Kidney epithelial cell (primary cell): ENCODE measurements at regions not wholly inside any gene's neighbourhood (a gene's known extent, or its start where the extent isn't known, plus 50 kb on each side); places are given as distances from the start of the nearest gene placed in this dataset.

Experiments used
- DNase-seq: peaks from one replicate; pipeline ENCODE4 v3.0.0-alpha.2; 2010; ENCODE audit warnings: low read depth
- H3K27me3 ChIP-seq: 2 replicates; pipeline ENCODE4 v1.6.0; 2011; ENCODE audit warnings: low read length; ENCODE audit not compliant: control insufficient read depth, insufficient read depth
- H3K36me3 ChIP-seq: 2 replicates; pipeline ENCODE4 v1.5.1; 2011; ENCODE audit warnings: low read length; ENCODE audit not compliant: control insufficient read depth, insufficient read depth
- H3K4me3 ChIP-seq: 2 replicates; pipeline ENCODE4 v1.5.1; 2011; ENCODE audit warnings: low read depth, mild to moderate bottlenecking, control low read depth, low read length
- TF ChIP-seq, protein P1 (sequence below): IDR thresholded peaks from 2 replicates; pipeline ENCODE4 v1.5.1; 2011; ENCODE audit warnings: mild to moderate bottlenecking, moderate library complexity, low read length, control low read depth, inconsistent platforms; ENCODE audit not compliant: insufficient read depth, poor library complexity, severe bottlenecking

- Histone ChIP-seq H3K4me3 (no peak overlapping the region), H3K27me3 (no peaks in the 10 kb centered on the region), H3K36me3 (no peaks in the 10 kb centered on the region)
- TF ChIP-seq, protein P1, sequence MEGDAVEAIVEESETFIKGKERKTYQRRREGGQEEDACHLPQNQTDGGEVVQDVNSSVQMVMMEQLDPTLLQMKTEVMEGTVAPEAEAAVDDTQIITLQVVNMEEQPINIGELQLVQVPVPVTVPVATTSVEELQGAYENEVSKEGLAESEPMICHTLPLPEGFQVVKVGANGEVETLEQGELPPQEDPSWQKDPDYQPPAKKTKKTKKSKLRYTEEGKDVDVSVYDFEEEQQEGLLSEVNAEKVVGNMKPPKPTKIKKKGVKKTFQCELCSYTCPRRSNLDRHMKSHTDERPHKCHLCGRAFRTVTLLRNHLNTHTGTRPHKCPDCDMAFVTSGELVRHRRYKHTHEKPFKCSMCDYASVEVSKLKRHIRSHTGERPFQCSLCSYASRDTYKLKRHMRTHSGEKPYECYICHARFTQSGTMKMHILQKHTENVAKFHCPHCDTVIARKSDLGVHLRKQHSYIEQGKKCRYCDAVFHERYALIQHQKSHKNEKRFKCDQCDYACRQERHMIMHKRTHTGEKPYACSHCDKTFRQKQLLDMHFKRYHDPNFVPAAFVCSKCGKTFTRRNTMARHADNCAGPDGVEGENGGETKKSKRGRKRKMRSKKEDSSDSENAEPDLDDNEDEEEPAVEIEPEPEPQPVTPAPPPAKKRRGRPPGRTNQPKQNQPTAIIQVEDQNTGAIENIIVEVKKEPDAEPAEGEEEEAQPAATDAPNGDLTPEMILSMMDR = no peak
- DNase-seq = no peak
Observed at GRCh38 chr14:22477569-22478194, 111.3 kb downstream of the DAD1 start.

DNA sequence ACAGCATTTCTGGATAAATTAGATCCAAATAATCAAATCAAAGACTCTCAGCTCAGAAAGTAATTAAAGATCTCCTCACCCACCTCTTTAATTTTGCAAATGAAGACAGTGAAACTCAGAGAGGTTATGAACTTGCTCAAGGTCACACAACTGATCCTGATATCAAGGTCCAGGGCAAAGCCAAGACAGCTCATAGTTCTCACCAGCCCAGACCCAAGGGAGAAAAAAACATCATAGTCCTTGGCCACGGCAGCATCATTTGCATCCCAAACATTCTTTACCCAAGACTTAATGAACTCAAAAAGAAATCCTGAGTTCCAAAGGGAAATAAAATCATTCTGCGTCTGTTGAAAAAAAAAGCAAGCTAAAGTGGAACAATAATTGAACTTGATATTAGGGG is 112.1 kb downstream of the DAD1 start:
- TF ChIP-seq, protein P1 = no peak
- Histone ChIP-seq H3K27me3 (no peaks in the 10 kb centered on the region), H3K36me3 (no peaks in the 10 kb centered on the region), H3K4me3 (no peak overlapping the region)
- DNase-seq = no peak

DNA sequence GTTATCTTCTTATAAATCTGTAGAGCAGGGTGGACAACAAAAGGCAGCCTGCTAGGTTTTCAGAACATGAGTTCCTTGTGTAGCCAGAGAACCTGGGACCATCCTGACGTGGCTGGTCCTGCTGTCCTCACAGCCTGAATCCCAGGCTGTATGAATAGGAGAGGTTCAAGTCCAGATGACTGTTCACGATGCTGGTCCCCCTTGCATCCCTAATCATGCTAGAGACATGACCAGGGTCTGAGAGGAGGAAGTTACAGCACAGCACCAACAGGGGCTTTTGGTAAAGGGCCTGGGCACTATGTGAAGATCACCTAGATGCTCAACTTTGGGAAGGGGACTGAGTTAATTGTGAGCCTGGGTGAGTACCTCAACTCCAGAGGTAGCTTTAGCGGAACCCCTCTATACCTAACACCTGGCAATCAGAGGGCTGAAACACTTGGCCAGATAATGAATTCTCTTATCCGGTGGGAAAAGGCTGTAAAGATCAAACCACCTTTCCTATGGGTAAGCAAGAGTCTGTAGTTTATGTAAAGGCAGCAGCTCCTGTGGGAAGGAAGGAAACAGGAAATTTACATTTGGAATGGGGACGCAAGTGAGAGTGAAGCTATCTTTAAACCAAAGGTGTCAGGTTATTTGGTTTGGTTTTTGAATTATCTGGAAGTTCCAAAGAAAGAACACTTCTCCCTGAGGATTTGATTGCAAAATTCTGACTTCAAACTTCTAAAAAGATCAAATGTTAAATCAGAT is 112.8 kb downstream of the DAD1 start:
- DNase-seq = no peak
- H3K27me3 ChIP-seq = no peaks in the 10 kb centered on the region
- no peak overlapping the region for H3K4me3 ChIP-seq
- TF ChIP-seq, protein P1 = no peak
- no peaks in the 10 kb centered on the region for H3K36me3 ChIP-seq

- no peak overlapping the region for H3K4me3 ChIP-seq
- TF ChIP-seq, protein P1 = no peak
- no peaks in the 10 kb centered on the region for H3K27me3 ChIP-seq
- DNase-seq = no peak
- no peaks in the 10 kb centered on the region for H3K36me3 ChIP-seq
Observed at GRCh38 chr14:22475381-22475780, 113.6 kb downstream of the DAD1 start.

GRCh38 chr14:22474730-22475351 is 114.2 kb downstream of the DAD1 start:
- Histone ChIP-seq H3K36me3 (no peaks in the 10 kb centered on the region), H3K27me3 (no peaks in the 10 kb centered on the region), H3K4me3 (no peak overlapping the region)
- TF ChIP-seq, protein P1 = no peak
- DNase-seq = no peak
